Memory B cell (primary cell): ENCODE measurements at regions not wholly inside any gene's neighbourhood (a gene's known extent, or its start where the extent isn't known, plus 50 kb on each side); places are given as distances from the start of the nearest gene placed in this dataset.
"Not testable (repeated sequence)": the region's sequence is repeated elsewhere in the genome, so short reads cannot be mapped to it uniquely, and the experiment has no call there.

Experiments
- ATAC-seq: fragments of 150-1000 bp; cut with Tn5 transposase; 2 replicates; pipeline ENCODE4 v1.10.0; 2021; ENCODE audit warnings: low read depth, mild to moderate bottlenecking, moderate library complexity
- DNase-seq, 2 donors: peaks; one replicate each; pipeline ENCODE4 v3.0.0; 2022; ENCODE audit warnings: low spot score in 2 of 2
- H3K27ac Mint-ChIP-seq: one replicate; pipeline ENCODE4 v1.8.0; 2022; ENCODE audit warnings: mild to moderate bottlenecking, moderate library complexity, mixed read lengths
- H3K27me3 Mint-ChIP-seq: one replicate; pipeline ENCODE4 v1.8.0; 2022; ENCODE audit warnings: mixed read lengths
- H3K36me3 Mint-ChIP-seq: one replicate; pipeline ENCODE4 v1.8.0; 2022; ENCODE audit warnings: mild to moderate bottlenecking, mixed read lengths
- H3K4me1 Mint-ChIP-seq: one replicate; pipeline ENCODE4 v1.8.0; 2022; ENCODE audit warnings: mixed read lengths
- H3K4me3 Mint-ChIP-seq: one replicate; pipeline ENCODE4 v1.8.0; 2022; ENCODE audit warnings: mild to moderate bottlenecking, moderate library complexity, mixed read lengths
- H3K9me3 Mint-ChIP-seq: one replicate; pipeline ENCODE4 v1.8.0; 2022; ENCODE audit warnings: mixed read lengths

DNA sequence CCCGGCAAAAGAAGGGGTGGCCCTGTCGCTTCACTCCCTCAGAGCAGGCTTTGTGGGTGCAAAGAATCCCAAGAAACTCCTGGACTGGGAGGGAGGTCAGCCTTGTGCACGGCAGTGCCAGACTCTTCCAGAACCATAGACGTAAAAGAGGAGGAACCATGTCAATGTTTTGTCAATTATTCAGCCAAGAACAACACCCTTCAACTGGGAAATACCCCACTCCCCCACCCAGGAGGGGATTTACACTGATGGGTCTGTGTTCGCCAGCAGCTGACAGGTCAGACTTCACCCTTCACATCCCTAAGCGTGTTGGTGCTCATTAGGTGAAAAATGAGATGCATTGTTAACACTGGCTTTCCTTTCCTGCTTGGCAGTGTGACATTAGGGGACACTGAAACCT is 116.8 kb upstream of the BMPER start:
- Mint-ChIP-seq H3K4me1 (no peaks in the 10 kb centered on the region), H3K27me3 (peaks cover 3% of the 10 kb centered on the region), H3K27ac (no peak overlapping the region), H3K36me3 (peaks cover 2% of the 10 kb centered on the region), H3K4me3 (no peak overlapping the region), H3K9me3 (no peaks in the 10 kb centered on the region)
- ATAC-seq = no peak
- DNase-seq = no peak

DNA sequence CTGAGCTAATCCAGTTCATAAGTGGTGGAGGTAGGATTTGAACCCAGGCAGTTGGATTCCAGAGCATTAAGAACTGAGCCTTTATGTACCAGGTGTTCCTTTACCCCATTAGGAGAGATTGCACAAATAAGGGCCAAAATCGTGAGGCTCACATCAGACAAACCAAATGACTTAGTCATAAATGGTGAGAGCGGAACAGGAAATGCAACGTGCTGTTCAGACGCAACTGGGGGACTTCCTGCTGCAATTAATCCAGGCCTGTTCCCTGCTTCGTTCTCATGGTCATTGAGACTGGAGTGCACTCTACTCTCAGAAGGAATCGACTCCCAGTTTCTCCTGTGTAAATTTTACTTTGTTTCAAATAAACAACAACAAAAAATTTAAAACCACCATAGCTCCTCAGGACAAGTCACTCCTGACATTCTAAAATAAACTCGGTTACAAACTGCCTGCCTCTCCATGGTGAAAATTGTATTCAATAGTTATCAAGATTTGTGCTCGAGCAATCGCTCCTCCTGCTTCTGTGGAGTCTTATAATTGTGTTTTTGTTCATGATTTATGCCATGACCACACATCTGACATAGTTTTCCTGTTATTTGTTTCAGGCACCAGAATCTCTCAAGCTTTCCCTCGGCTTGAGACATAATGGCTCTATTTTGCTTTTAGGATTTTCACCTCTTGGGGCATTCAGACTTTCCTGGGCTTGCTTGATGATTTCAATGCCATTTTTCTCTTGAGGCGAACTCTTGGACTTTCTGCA is 115.3 kb upstream of the BMPER start:
- H3K36me3 Mint-ChIP-seq = peaks cover 2% of the 10 kb centered on the region
- ATAC-seq (no peak), DNase-seq (no peak)
- H3K4me3 Mint-ChIP-seq = no peak overlapping the region
- no peaks in the 10 kb centered on the region for H3K4me1 Mint-ChIP-seq
- peaks cover 3% of the 10 kb centered on the region for H3K27me3 Mint-ChIP-seq
- no peaks in the 10 kb centered on the region for H3K9me3 Mint-ChIP-seq
- no peak overlapping the region for H3K27ac Mint-ChIP-seq

DNA sequence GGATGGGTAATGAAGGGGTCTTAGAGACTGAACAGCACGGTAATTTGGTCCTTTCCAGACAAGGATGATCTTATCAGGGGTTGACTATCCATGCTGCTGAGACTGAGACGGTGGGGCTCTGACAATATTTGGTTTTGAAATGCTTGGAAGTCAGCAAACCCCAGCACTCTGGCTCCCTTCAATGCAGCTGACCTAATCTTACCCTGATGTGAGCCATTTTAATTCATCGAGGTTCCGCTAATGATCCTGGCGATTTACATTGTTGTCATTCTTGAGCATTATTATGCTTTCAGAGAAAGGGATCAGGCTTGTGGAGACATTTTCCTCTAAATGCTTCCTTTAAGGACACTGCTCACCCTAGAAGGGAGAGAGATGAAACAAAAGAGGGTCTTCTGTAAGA is 114.6 kb upstream of the BMPER start:
- no peak overlapping the region for H3K27ac Mint-ChIP-seq
- H3K27me3 Mint-ChIP-seq = peaks cover 3% of the 10 kb centered on the region
- peaks cover 2% of the 10 kb centered on the region for H3K36me3 Mint-ChIP-seq

DNA sequence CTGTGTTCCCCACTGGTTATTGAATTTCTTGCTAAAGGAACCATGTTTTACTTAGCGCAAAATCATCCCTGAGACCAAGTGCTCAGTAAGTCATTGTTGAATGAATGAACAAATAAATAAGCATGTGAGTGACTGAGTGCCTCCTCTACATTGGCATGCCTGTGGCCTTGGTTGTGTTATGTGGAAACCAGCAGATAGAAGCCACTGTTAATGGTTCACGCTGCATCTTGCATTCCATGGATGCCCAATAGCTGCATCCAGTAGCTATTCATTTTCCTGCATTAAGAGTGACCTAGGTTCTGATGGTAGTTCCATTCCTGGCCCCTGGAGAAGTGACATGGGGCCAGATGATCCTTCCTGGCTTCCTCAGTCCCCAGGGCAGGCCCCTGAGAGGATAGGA is 113.3 kb upstream of the BMPER start:
- no peak for ATAC-seq
- H3K9me3 Mint-ChIP-seq = peaks cover 2% of the 10 kb centered on the region
- H3K4me3 Mint-ChIP-seq = no peak overlapping the region
- no peaks in the 10 kb centered on the region for H3K4me1 Mint-ChIP-seq
- DNase-seq = no peak
- H3K27ac Mint-ChIP-seq = no peak overlapping the region
- H3K36me3 Mint-ChIP-seq = no peaks in the 10 kb centered on the region
- H3K27me3 Mint-ChIP-seq = no peaks in the 10 kb centered on the region

More for the DNA sequence above, 114.6 kb upstream of the BMPER start:
- ATAC-seq (no peak), DNase-seq (no peak)
- Mint-ChIP-seq H3K4me3 (no peak overlapping the region), H3K4me1 (no peaks in the 10 kb centered on the region), H3K9me3 (no peaks in the 10 kb centered on the region)

DNA sequence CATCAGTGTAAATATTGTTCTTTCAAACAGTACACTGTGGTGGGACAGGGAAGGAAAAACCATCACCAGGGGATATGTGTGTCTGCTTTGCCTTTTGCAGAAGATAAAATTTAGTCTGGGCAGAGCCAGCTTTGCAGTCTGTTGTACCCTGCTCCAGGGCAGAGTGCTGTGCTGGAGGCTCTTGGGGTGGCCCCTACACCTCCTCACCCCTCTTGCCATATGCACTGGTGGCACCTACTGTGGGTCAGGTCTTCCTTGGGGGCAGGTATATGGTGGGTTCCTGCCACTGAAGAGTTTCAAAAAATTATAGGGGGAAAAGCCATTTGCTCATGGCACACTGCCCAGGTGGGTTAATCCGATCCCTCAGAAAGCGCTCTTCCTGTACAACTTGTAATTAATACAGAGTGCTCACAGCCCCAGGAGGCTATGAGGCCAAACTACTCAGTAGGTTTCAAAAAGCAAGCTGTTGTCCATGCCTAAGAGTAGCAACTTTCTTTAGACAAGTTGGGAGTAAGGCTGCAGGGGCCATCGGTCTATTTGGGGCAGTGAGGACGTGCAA is 112.7 kb upstream of the BMPER start:
- H3K9me3 Mint-ChIP-seq = peaks cover 2% of the 10 kb centered on the region
- no peak overlapping the region for H3K4me3 Mint-ChIP-seq
- H3K27me3 Mint-ChIP-seq = no peaks in the 10 kb centered on the region
- DNase-seq = no peak
- H3K4me1 Mint-ChIP-seq = no peaks in the 10 kb centered on the region
- ATAC-seq = no peak
- H3K36me3 Mint-ChIP-seq = no peaks in the 10 kb centered on the region
- no peak overlapping the region for H3K27ac Mint-ChIP-seq

DNA sequence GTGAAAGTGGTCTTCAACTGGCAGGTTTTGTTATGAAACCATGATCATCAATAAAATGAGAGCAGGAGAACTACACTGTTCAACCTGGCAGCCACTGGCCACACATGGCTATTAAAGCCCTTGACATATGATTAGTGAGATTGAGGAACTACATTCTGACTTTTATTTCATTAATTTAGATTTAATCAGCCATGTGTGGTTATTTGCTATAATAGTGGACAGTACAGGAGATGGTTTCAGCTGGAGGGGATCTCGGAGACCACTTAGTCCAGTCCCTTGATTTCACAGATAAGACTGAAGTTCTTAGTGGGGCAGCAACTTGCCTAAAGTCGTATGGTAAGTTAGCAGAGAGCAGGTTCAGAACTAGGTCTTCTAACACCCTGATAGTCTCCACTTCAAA is 111.7 kb upstream of the BMPER start:
- Mint-ChIP-seq H3K27me3 (no peaks in the 10 kb centered on the region), H3K4me1 (no peaks in the 10 kb centered on the region), H3K27ac (no peak overlapping the region), H3K4me3 (no peak overlapping the region), H3K36me3 (no peaks in the 10 kb centered on the region), H3K9me3 (peaks cover 2% of the 10 kb centered on the region)
- ATAC-seq (no peak), DNase-seq (no peak)

DNA sequence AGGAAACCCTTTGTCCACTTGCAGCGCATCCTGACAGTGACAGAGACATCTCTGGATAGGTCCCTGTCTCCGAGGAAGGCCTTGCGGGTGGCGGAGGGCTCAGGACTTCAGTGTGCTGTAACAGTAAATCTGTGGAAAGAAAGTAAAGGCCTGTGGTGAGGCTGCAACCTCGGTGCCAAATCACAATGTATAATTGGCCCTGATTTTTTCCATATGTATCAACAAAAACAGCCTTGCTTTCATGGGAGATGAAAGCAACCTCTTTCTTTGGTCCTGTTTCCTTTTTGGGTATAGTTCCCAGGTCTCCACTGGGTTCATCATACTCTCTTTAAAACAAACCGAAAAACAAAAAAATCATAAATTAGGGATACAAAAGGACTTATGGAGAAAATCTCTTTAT is 110.9 kb upstream of the BMPER start:
- Mint-ChIP-seq H3K4me3 (no peak overlapping the region), H3K9me3 (peaks cover 2% of the 10 kb centered on the region), H3K27me3 (peaks cover 3% of the 10 kb centered on the region), H3K4me1 (no peaks in the 10 kb centered on the region), H3K36me3 (no peaks in the 10 kb centered on the region), H3K27ac (no peak overlapping the region)
- no peak for ATAC-seq
- no peak for DNase-seq

DNA sequence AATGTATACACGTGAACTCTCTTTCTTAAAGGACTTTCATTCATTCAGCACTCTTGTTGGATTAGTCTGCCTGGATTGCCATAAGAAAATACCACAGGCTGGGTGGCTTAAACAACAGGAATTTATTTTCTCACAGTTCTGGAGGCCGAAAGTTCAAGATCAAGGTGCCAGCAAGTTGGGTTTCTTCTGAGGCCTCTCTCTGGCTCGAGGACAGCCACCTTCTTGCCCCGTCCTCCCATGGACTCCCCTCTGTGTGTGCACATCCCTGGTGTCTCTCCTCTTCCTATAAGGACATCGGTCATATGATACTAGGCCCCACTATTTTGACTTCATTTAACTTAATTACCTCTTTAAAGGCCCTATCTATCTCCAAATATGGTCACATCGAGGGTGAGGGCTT is 110.4 kb upstream of the BMPER start:
- no peak for DNase-seq
- Mint-ChIP-seq H3K4me1 (no peaks in the 10 kb centered on the region), H3K27ac (no peak overlapping the region), H3K9me3 (peaks cover 2% of the 10 kb centered on the region), H3K27me3 (peaks cover 3% of the 10 kb centered on the region), H3K4me3 (no peak overlapping the region), H3K36me3 (no peaks in the 10 kb centered on the region)
- no peak for ATAC-seq

DNA sequence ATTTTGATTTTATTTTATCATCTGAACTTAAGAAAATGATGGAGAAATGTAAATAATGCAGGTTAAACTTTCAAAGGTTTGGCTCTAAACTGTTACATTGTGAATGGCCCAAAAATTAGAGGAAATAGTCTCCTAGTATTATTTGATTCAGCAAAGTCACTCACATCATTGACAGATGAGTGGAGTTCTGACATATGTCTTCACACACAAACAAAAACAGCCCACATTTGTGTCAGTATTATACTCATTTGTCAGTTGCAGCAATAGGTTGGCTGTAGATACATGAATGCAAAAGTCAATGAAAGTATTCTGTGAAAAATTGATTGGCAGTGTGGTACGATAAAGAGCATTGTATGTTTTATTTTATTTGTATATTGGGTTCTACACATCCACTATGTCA is 108.8 kb upstream of the BMPER start:
- no peak for DNase-seq
- H3K4me3 Mint-ChIP-seq = no peak overlapping the region
- ATAC-seq = no peak
- no peaks in the 10 kb centered on the region for H3K36me3 Mint-ChIP-seq
- H3K9me3 Mint-ChIP-seq = peaks cover 2% of the 10 kb centered on the region
- peaks cover 6% of the 10 kb centered on the region for H3K27me3 Mint-ChIP-seq
- H3K4me1 Mint-ChIP-seq = no peaks in the 10 kb centered on the region
- no peak overlapping the region for H3K27ac Mint-ChIP-seq

DNA sequence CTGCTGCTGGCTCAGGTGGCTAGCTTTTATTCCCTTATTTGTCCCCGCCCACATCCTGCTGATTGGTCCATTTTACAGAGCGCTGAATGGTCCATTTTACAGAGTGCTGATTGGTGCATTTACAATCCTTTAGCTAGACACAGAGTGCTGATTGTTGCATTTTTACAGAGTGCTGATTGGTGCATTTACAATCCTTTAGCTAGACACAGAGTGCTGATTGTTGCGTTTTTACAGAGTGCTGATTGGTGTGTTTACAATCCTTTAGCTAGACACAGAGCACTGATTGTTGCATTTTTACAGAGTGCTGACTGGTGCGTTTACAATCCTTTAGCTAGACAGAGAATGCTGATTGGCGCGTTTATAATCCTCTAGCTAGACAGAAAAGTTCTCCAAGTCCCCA is 107.8 kb upstream of the BMPER start:
- H3K27ac Mint-ChIP-seq, H3K27me3 Mint-ChIP-seq, ATAC-seq, H3K4me3 Mint-ChIP-seq, DNase-seq, H3K9me3 Mint-ChIP-seq, H3K4me1 Mint-ChIP-seq, H3K36me3 Mint-ChIP-seq: not testable (repeated sequence)

DNA sequence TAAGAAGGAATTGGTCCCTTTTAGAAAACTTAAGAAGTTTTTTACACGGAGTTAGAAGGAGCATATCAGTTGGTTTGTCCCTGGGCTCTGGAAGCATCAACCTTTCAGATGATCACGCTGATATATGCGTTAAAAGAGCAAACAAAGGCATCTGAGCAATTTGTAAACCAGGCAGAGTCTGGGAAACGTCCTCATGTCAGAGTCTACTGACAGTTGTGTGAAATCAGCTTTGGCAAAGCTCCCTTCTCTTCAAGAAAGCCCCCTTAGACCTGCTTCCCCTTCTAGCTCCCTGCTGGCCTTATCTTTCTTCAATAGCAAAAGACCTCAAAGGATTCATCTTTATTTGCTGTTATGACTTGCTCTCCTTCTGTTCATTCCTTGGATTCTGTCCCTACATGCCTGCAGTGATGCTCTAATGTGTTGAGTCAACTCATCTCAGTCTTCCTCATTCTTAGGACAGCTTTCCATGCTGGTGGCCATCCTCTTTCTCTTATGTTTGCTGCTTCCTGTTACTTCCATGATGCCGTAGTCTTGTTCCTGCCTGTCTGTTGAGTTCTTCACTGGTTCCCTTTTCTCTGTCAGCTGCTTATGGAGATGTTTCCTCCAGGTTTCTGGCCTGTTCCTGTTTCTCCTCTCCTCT is 106.5 kb upstream of the BMPER start:
- Mint-ChIP-seq H3K9me3 (peaks cover 2% of the 10 kb centered on the region), H3K27ac (no peak overlapping the region), H3K36me3 (no peaks in the 10 kb centered on the region), H3K27me3 (peaks cover 6% of the 10 kb centered on the region), H3K4me3 (no peak overlapping the region), H3K4me1 (no peaks in the 10 kb centered on the region)
- ATAC-seq (no peak), DNase-seq (no peak)

DNA sequence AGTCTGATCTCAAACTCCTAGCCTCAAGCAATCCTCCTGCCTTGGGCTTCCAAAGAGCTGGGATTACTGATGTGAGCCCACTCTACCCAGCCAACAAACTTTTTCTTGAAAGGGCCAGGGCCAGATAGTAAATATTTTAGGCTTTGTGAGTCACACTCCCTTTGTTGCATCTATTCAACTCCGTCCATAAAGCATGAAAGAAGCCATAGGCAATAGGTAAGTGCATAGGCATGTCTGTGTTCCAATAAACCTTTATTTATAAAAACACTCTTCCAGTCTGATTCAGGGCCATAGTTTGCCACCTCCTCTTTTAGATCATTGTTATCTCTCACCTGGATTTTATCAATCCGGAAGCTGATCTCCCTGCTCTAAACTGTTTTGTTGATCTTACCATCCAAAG is 105.6 kb upstream of the BMPER start:
- H3K27ac Mint-ChIP-seq = no peak overlapping the region
- peaks cover 6% of the 10 kb centered on the region for H3K27me3 Mint-ChIP-seq
- DNase-seq (no peak), ATAC-seq (no peak)
- H3K4me1 Mint-ChIP-seq = no peaks in the 10 kb centered on the region
- H3K4me3 Mint-ChIP-seq = no peak overlapping the region
- no peaks in the 10 kb centered on the region for H3K36me3 Mint-ChIP-seq
- H3K9me3 Mint-ChIP-seq = peaks cover 2% of the 10 kb centered on the region

DNA sequence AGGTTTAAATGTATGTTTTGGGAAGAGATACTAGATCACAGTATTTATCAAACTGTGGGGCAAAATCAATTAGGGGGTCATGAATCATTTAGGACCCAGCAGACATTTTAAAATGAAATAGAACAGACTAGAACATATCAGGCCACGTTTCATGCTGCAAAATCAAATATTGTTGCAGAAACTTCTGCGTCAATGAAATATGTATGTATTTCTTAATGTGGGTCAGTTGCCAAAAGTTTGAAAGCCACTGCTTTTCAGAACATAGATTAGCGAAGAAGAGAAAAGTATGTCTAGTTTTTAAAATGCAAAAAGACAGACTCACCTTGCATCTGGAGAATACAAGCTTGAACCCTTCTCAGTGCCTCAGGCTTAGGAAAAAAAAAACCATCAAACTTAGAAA is 102.7 kb upstream of the BMPER start:
- H3K36me3 Mint-ChIP-seq = no peaks in the 10 kb centered on the region
- no peaks in the 10 kb centered on the region for H3K9me3 Mint-ChIP-seq
- no peak for DNase-seq
- no peak for ATAC-seq
- peaks cover 6% of the 10 kb centered on the region for H3K27me3 Mint-ChIP-seq
- no peaks in the 10 kb centered on the region for H3K4me1 Mint-ChIP-seq
- no peak overlapping the region for H3K27ac Mint-ChIP-seq
- no peak overlapping the region for H3K4me3 Mint-ChIP-seq

DNA sequence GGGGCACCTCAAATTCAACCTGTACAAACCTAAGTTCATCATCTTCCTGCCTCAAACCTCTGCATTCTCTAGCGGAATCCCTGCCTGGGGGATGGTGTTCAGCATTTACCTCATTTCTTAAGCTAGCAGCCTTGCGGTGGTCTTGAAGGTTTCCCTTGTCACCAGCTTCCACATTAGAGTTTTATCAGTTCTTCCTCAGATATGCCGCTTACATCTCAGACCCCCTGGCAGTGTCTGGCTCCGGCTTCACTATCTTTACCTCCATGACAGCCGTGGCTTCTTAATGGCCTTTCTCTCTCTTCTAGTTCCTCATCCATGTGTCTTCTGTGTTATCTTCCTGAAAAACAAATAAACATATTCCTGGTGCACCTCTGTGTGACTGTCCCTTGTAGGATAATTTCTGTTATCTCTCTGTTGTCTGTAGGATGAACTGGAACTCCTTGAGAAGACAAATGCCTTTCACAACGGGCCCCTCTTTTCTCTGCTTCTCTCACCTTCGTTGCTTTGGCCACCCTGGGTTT is 101.1 kb upstream of the BMPER start:
- Mint-ChIP-seq H3K27me3 (peaks cover 2% of the 10 kb centered on the region), H3K36me3 (no peaks in the 10 kb centered on the region), H3K27ac (no peak overlapping the region), H3K4me1 (no peaks in the 10 kb centered on the region), H3K4me3 (no peak overlapping the region), H3K9me3 (no peaks in the 10 kb centered on the region)
- DNase-seq (no peak), ATAC-seq (no peak)
